Lower leg skin (tissue), 3 donors: ENCODE measurements at regions not wholly inside any gene's neighbourhood (a gene's known extent, or its start where the extent isn't known, plus 50 kb on each side); places are given as distances from the start of the nearest gene placed in this dataset.

ENCODE experiments used
- CTCF ChIP-seq, 3 donors: fragments of 450-650 bp; IDR thresholded peaks; one replicate each; pipeline ENCODE4 v1.5.1; 2016; ENCODE audit warnings: antibody characterized with exemption in 3 of 3, mild to moderate bottlenecking in 3 of 3, moderate library complexity in 2 of 3
- POLR2A ChIP-seq, 2 donors: fragments of 450-650 bp; IDR thresholded peaks; one replicate each; pipeline ENCODE4 v1.6.1; 2016 to 2017; ENCODE audit warnings: antibody characterized with exemption in 2 of 2, mild to moderate bottlenecking in 1 of 2, moderate library complexity in 1 of 2

DNA sequence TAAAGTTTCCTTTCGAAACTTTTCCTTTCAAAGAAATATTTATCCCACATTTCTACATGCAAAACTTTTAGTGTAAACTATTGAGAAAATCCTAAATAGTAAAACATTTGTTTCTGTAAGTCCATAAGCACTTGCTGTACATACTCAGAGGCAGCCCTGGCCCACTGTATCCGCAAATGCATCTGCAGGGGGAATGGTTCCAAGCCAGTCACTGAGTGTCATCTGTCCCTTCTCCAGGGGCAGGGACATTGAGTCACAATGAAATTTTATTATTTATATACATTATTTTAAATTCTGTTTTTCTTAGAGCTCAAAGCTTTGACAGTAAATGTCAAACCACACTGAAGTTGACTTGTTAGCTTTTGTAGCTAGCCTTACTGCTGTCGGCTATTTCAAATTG is 367.2 kb downstream of the MTX2 start:
- TF ChIP-seq CTCF (IDR thresholded peaks at IDR 0.05) (no peak), POLR2A (IDR thresholded peaks at IDR 0.05) (no peak)
